Left lung (tissue), 4 donors: ENCODE measurements at regions not wholly inside any gene's neighbourhood (a gene's known extent, or its start where the extent isn't known, plus 50 kb on each side); places are given as distances from the start of the nearest gene placed in this dataset.

Source experiments
- ATAC-seq: fragments of 200-7000 bp; cut with Tn5 transposase; one replicate; pipeline ENCODE4 v1.9.1; 2020; ENCODE audit warnings: moderate library complexity
- DNase-seq, 4 donors: peaks; one replicate each; pipeline ENCODE4 v3.0.0-alpha.2; 2013 to 2020
- H3K27ac ChIP-seq, 2 donors: fragments of 200-600 bp; sonication (generic) in 1 of 2; one replicate each; pipeline versions ENCODE4 v1.5.0 to v1.8.0; 2020 to 2021
- H3K27me3 ChIP-seq, 2 donors: fragments of 200-600 bp; sonication (generic) in 1 of 2; one replicate each; pipeline versions ENCODE4 v1.5.0 to v1.8.0; 2020 to 2021
- H3K36me3 ChIP-seq, 2 donors: fragments of 200-600 bp; sonication (generic) in 1 of 2; one replicate each; pipeline versions ENCODE4 v1.5.0 to v1.8.0; 2020 to 2021
- H3K4me1 ChIP-seq, 2 donors: fragments of 200-600 bp; one replicate each; pipeline ENCODE4 v1.8.0; 2021
- H3K4me3 ChIP-seq, 2 donors: fragments of 200-600 bp; sonication (generic) in 1 of 2; one replicate each; pipeline versions ENCODE4 v1.5.0 to v1.8.0; 2020 to 2021; ENCODE audit warnings: mild to moderate bottlenecking in 1 of 2
- H3K9me3 ChIP-seq, 2 donors: fragments of 200-600 bp; sonication (generic) in 1 of 2; one replicate each; pipeline versions ENCODE4 v1.5.0 to v1.8.0; 2020 to 2021
- intact Hi-C, 2 donors: fragments of 100-400 bp; cut with DNase I; formaldehyde crosslinking; loops; one replicate each; pipeline versions ENCODE4 v1.11.2 to v1.14.2; 2022
- TF ChIP-seq, protein P1 (sequence below), 2 donors: fragments of 200-600 bp; sonication (generic) in 1 of 2; IDR thresholded peaks; one replicate each; pipeline versions ENCODE4 v1.5.0 to v1.8.0; 2021; ENCODE audit warnings: antibody characterized with exemption in 2 of 2
- donor health status: DM: no; HTN: yes; CAD: no.
- donor health status: DM: no; HTN: no; CAD: no.

DNA sequence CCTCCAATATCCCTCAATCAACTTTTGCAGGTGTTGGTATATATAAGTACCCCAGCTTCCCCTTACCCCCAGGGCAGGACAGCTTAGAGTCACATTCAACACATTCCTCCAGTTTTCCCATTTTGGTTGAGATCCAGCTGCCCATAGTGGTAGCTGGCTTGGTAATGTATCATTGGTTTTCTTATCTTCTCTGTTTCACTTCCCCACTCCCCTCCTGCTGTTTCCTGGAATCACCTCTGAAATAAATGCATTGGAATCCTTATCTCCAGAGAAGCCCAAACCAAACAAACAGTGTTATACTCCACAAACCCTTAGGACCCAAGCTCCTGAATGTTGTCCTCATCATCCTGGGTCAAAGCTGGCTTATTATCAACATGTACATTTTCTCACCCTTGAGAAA, 184.8 kb downstream of the TMEM38B start:
- intact Hi-C loops: no loop called here
- no peak overlapping the region for H3K4me3 ChIP-seq
- H3K9me3 ChIP-seq: no peaks in the 10 kb centered on the region
- ATAC-seq: no peak
- H3K27me3 ChIP-seq: no peaks in the 10 kb centered on the region
- TF ChIP-seq, protein P1, sequence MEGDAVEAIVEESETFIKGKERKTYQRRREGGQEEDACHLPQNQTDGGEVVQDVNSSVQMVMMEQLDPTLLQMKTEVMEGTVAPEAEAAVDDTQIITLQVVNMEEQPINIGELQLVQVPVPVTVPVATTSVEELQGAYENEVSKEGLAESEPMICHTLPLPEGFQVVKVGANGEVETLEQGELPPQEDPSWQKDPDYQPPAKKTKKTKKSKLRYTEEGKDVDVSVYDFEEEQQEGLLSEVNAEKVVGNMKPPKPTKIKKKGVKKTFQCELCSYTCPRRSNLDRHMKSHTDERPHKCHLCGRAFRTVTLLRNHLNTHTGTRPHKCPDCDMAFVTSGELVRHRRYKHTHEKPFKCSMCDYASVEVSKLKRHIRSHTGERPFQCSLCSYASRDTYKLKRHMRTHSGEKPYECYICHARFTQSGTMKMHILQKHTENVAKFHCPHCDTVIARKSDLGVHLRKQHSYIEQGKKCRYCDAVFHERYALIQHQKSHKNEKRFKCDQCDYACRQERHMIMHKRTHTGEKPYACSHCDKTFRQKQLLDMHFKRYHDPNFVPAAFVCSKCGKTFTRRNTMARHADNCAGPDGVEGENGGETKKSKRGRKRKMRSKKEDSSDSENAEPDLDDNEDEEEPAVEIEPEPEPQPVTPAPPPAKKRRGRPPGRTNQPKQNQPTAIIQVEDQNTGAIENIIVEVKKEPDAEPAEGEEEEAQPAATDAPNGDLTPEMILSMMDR (IDR thresholded peaks at IDR 0.05): no peak
- no peak for DNase-seq
- H3K27ac ChIP-seq: no peak overlapping the region
- H3K36me3 ChIP-seq: no peaks in the 10 kb centered on the region
- H3K4me1 ChIP-seq: no peaks in the 10 kb centered on the region

DNA sequence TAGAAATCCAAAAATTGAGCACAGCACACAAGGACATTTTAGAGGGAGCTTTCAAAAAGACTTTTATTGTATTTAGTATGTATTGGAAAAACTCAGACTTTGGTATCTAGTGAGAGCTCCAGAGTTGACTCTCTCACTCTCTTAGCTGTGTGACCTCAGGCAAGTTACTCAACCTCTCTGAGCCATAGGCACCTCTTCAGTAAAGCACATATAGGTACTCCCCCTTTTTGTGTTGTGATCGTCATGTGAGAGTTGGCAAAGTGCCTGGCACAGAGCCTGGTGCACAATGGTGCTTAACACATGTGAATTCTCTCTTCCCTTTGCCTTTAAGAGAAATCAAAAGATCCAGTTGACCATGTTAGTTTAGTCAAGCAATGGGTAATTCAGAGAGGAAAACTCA, 186.2 kb downstream of the TMEM38B start:
- H3K4me1 ChIP-seq: no peaks in the 10 kb centered on the region
- no peaks in the 10 kb centered on the region for H3K9me3 ChIP-seq
- TF ChIP-seq, protein P1 (IDR thresholded peaks at IDR 0.05): no peak
- no peak for DNase-seq
- no peak for ATAC-seq
- H3K27ac ChIP-seq: no peak overlapping the region
- H3K36me3 ChIP-seq: no peaks in the 10 kb centered on the region
- H3K4me3 ChIP-seq: no peak overlapping the region
- intact Hi-C loops: no loop called here
- H3K27me3 ChIP-seq: no peaks in the 10 kb centered on the region

DNA sequence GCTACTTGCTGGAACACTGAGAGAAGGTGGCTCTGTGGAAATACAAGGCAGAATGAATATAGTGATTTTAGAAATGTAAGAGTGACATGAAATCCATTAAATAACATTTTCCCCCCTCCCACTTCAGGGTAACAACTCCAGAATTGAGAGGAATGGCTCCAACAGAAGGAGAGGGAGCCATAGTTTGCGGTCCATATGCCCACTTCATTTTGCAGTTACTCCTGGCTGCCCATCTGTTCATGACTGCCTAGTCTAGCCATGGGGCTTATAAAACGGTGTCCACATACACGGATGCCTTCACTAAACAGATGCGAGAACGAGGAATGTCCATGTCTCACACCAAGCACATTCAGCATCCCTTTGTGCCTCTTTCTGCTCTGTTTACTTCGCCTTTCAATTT, 186.7 kb downstream of the TMEM38B start:
- intact Hi-C loops: no loop called here
- no peaks in the 10 kb centered on the region for H3K36me3 ChIP-seq
- no peak for DNase-seq
- ATAC-seq: no peak
- no peaks in the 10 kb centered on the region for H3K9me3 ChIP-seq
- no peak overlapping the region for H3K4me3 ChIP-seq
- H3K27me3 ChIP-seq: no peaks in the 10 kb centered on the region
- TF ChIP-seq, protein P1 (IDR thresholded peaks at IDR 0.05): no peak
- H3K27ac ChIP-seq: no peak overlapping the region
- H3K4me1 ChIP-seq: no peaks in the 10 kb centered on the region

DNA sequence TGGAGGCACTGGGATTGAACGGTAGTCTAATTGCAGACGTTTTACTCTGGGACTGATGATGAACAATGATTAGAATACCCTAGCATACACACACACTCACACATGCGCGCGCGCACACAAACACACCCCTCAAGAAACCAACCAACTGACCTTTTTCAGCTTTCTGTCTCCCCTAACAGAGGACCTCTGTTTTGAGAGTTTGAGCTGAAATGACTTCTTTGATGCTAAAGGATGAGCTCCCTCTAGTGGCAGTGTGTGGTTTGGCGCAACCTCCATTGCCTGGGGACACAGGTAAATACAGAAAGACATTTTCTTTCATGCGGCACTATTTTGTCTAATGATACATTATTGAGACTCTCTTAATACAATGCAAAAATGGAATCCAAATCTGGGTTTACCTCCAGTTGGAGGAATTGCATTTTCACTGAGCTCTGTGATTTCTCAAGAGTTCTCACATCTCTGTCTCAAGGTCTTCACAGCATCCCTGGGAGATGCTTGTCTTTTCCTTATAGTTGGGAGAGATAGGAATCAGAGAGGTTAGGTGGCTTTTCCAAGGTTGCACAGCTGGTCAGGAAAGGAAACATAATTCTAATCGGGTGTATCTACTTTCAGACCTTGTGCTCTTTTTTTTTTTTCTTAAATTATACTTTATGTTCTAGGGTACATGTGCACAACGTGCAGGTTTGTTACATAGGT, 187.5 kb downstream of the TMEM38B start:
- Histone ChIP-seq H3K27me3 (no peaks in the 10 kb centered on the region), H3K4me3 (no peak overlapping the region), H3K36me3 (no peaks in the 10 kb centered on the region), H3K9me3 (no peaks in the 10 kb centered on the region), H3K27ac (no peak overlapping the region), H3K4me1 (no peaks in the 10 kb centered on the region)
- DNase-seq: peak in 3 of 4 donors; percentile 16 to 49 (median 40)
- TF ChIP-seq, protein P1 (IDR thresholded peaks at IDR 0.05): peak; percentile 77 to 80
- intact Hi-C loops: no loop called here
- peak; percentile 79 for ATAC-seq

DNA sequence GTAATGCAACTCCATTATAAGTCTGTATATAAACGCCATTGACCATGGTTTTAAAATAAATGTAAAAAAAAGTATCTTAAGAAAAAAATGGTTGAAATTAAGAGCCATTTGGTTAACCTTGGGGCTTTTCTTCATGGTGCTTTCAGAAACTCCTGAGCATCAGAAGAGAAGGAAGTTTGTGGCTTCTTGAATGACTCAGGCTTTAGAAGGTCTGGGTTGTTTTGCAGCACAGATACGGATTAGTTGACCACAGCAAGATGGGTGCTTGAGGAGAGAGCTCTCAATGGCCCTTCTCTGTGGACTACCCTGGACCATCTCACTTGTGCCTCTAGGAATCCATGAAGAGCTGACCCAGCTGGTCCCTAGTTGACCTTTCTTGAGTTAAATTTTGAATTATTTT, 189.5 kb downstream of the TMEM38B start:
- no peak for DNase-seq
- no peaks in the 10 kb centered on the region for H3K27me3 ChIP-seq
- no peak overlapping the region for H3K4me3 ChIP-seq
- no peak for ATAC-seq
- no peaks in the 10 kb centered on the region for H3K9me3 ChIP-seq
- H3K36me3 ChIP-seq: no peaks in the 10 kb centered on the region
- intact Hi-C loops: no loop called here
- TF ChIP-seq, protein P1 (IDR thresholded peaks at IDR 0.05): no peak
- no peak overlapping the region for H3K27ac ChIP-seq
- no peaks in the 10 kb centered on the region for H3K4me1 ChIP-seq
